Lung (tissue), 11 donors: ENCODE measurements at regions not wholly inside any gene's neighbourhood (a gene's known extent, or its start where the extent isn't known, plus 50 kb on each side); places are given as distances from the start of the nearest gene placed in this dataset.

ENCODE experiments used
- ATAC-seq: fragments of 200-7000 bp; cut with Tn5 transposase; one replicate; pipeline ENCODE4 v1.9.1; 2020; ENCODE audit warnings: moderate number of reproducible peaks; ENCODE audit not compliant: insufficient read depth, low FRiP score
- DNase-seq, 3 donors: peaks; one replicate each; pipeline ENCODE4 v3.0.0-alpha.2; 2013 to 2017
- H3K27ac ChIP-seq, 2 donors: one replicate each; pipeline ENCODE4 v1.5.1; 2013; ENCODE audit warnings: mild to moderate bottlenecking in 2 of 2, moderate library complexity in 2 of 2, control low read depth in 1 of 2, inconsistent platforms in 1 of 2, low read depth in 1 of 2, low read length in 1 of 2
- H3K27me3 ChIP-seq, 3 donors: one replicate each; pipeline ENCODE4 v1.5.1; 2013; ENCODE audit warnings: low read length in 2 of 3; ENCODE audit not compliant: control insufficient read depth in 3 of 3, insufficient read depth in 3 of 3
- H3K36me3 ChIP-seq, 4 donors: one replicate each; pipeline ENCODE4 v1.5.1; 2013; ENCODE audit warnings: low read length in 4 of 4, mild to moderate bottlenecking in 1 of 4, moderate library complexity in 1 of 4; ENCODE audit not compliant: control insufficient read depth in 4 of 4, insufficient read depth in 4 of 4
- H3K4me1 ChIP-seq, 5 donors: one replicate each; pipeline ENCODE4 v1.5.1; 2013; ENCODE audit warnings: low read length in 5 of 5, mild to moderate bottlenecking in 2 of 5, moderate library complexity in 1 of 5; ENCODE audit not compliant: control insufficient read depth in 5 of 5, insufficient read depth in 5 of 5
- H3K4me3 ChIP-seq: one replicate; pipeline ENCODE4 v1.5.1; 2013; ENCODE audit warnings: mild to moderate bottlenecking, control low read depth, moderate library complexity
- H3K9ac ChIP-seq, 2 donors: one replicate each; pipeline ENCODE4 v1.5.1; 2013; ENCODE audit warnings: low read length in 2 of 2, control low read depth in 1 of 2; ENCODE audit not compliant: insufficient read depth in 1 of 2
- H3K9me3 ChIP-seq, 4 donors: one replicate each; pipeline ENCODE4 v1.5.1; 2013; ENCODE audit warnings: low read length in 3 of 4, mild to moderate bottlenecking in 1 of 4, moderate library complexity in 1 of 4; ENCODE audit not compliant: control insufficient read depth in 4 of 4, insufficient read depth in 3 of 4
- CTCF ChIP-seq: IDR thresholded peaks from 2 replicates; pipeline ENCODE4 v1.5.1; 2012; ENCODE audit warnings: mild to moderate bottlenecking; ENCODE audit errors: control extremely low read depth, extremely low read depth
- WGBS, 2 donors: extraction: QIAGEN DNeasy Blood & Tissue Kit; methylation state at CpG; one replicate each; pipeline ENCODE4 v1.1.7; 2013; 5-methylcytosine and 5-hydroxymethylcytosine counted together
- donor health status: control.
- donor health status: control.
- donor health status: Bipolar disorder and iron deficiency.
- donor health status: healthy.
- donor health status: DM: yes; HTN: yes; CAD: no.

GRCh38 chr5:155676967-155677366 is 650.0 kb upstream of the SGCD start:
- Histone ChIP-seq H3K4me1 (no peaks in the 10 kb centered on the region), H3K4me3 (no peak overlapping the region), H3K27me3 (no peaks in the 10 kb centered on the region), H3K36me3 (no peaks in the 10 kb centered on the region), H3K9me3 (peaks cover 0 to 6% (median 0%) of the 10 kb centered on the region in 4 donors), H3K27ac (no peak overlapping the region), H3K9ac (no peak overlapping the region)
- DNase-seq (no peak), ATAC-seq (no peak)
- TF ChIP-seq CTCF: no peak

- H3K4me3 ChIP-seq: no peak overlapping the region
- ATAC-seq (no peak), DNase-seq (no peak)
- no peaks in the 10 kb centered on the region for H3K27me3 ChIP-seq
- peaks cover 0 to 6% (median 0%) of the 10 kb centered on the region in 4 donors for H3K9me3 ChIP-seq
- TF ChIP-seq CTCF: no peak
- 68 to 80% methylated on average over 2 of the region's 2 CpGs for whole genome bisulfite sequencing, 2 donors
- H3K27ac ChIP-seq: no peak overlapping the region
- H3K4me1 ChIP-seq: no peaks in the 10 kb centered on the region
- H3K36me3 ChIP-seq: no peaks in the 10 kb centered on the region
- no peak overlapping the region for H3K9ac ChIP-seq
These were observed 648.6 kb upstream of the SGCD start for GRCh38 chr5:155678371-155678770.

- ATAC-seq: no peak
These were observed 647.4 kb upstream of the SGCD start for GRCh38 chr5:155679530-155679929.

More at GRCh38 chr5:155679530-155679929, 647.4 kb upstream of the SGCD start:
- Histone ChIP-seq H3K9me3 (peaks cover 0 to 6% (median 0%) of the 10 kb centered on the region in 4 donors), H3K4me1 (no peaks in the 10 kb centered on the region), H3K36me3 (no peaks in the 10 kb centered on the region), H3K4me3 (no peak overlapping the region), H3K27ac (no peak overlapping the region), H3K27me3 (no peaks in the 10 kb centered on the region), H3K9ac (no peak overlapping the region)
- 46 to 80% methylated on average over 1 of the region's 1 CpG for WGBS, 2 donors
- TF ChIP-seq CTCF: no peak
- no peak for DNase-seq
